ENCODE measurements at regions not wholly inside any gene's neighbourhood (a gene's known extent, or its start where the extent isn't known, plus 50 kb on each side); places are given as distances from the start of the nearest gene placed in this dataset.

DNA sequence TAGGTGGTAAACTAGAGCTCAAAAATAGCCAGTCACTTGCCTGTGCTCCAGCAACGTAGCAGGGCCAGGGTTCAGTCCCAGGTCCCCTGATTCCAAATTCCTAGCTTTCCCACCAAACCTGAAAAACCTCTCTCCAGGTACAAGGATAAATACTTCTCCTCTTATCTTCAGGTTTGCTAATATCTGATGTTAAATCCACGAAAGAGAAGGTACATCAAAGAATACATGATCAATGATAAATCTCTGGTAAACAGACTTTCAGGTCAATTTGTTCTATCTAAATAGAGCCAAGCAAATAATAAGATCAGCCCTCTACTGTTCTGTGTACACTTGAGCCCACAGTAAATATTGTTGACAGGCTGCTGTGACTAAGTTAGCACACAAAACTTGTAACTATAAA lies 52.1 kb upstream of the AKT3 start (continued):
- TF ChIP-seq, protein P1, sequence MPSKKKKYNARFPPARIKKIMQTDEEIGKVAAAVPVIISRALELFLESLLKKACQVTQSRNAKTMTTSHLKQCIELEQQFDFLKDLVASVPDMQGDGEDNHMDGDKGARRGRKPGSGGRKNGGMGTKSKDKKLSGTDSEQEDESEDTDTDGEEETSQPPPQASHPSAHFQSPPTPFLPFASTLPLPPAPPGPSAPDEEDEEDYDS (CRISPR knock-in tag; IDR thresholded peaks at IDR 0.05), result no peak

Measured in HepG2 (cell line).